Cardiac septum (tissue), 1 donor: ENCODE measurements at regions not wholly inside any gene's neighbourhood (a gene's known extent, or its start where the extent isn't known, plus 50 kb on each side); places are given as distances from the start of the nearest gene placed in this dataset.

Experiments used
- DNase-seq: peaks from one replicate; pipeline ENCODE4 v3.0.0-alpha.2; 2020; ENCODE audit warnings: low spot score
- intact Hi-C: fragments of 100-400 bp; cut with DNase I; formaldehyde crosslinking; loops from one replicate; pipeline ENCODE4 v1.14.0; 2022
- donor health status: DM: no; HTN: no; CAD: no.

DNA sequence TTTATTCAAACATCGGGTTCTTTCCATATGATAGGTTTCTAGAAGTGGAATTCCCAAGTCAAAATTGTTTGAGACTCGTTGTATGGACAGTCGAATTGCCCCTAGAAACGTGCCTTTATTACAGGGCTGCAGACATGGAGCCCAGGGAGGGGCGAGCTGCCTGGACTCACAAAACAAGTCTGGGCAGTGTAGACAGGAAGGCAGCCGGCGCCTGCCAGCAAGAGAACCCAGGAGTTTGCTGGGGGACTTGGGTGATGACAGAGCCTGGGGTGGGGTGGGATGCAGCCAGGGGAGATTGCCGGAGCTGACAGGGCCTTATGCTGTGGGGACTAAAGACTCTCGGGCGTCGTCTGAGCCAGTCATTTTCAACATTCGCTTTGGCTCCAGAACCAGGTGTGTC is 107.4 kb upstream of the MSX1 start:
- peak; percentile 36 for DNase-seq
- intact Hi-C loops, result no loop called here

DNA sequence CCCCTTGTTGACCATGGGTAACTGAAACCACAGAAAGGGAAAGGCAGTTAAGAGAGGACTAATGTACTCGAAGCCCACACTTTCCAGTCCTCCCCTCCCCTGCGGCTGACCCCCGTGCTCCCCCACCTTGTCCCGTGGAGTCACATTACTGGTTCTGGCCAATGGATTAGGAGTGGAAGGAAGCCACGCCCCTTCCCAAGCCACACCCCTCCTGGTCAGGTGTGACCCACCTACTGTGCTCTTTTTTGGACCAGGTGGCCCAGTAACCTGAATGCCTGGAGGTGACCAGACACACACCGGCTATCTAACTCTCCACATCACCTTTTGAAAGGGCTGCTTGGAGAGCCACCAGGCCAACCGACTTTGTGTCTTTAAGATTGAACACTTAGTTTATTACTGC is 109.3 kb upstream of the MSX1 start:
- intact Hi-C loops, result no loop called here
- no peak for DNase-seq

DNA sequence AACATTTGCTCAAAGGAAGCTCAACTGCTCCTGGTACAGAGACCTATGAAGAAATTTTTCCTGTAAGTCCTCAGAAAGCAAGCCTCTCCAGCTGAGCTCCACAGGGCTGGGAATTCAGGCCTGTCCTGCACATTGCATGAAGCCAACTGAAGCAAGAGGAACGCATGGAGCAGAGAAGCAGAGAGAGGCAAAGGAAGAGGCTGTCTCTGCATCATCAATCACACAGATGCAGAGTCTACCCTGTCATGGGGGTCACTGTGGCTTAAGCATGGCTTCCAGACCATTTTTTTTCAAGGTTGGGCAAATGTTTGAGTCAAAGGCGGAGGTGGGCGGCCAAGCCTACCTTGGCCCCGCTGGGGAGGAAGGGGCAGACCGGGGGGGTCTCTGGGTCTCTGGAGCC is 110.3 kb upstream of the MSX1 start:
- DNase-seq, result no peak
- intact Hi-C loops, result no loop called here

DNA sequence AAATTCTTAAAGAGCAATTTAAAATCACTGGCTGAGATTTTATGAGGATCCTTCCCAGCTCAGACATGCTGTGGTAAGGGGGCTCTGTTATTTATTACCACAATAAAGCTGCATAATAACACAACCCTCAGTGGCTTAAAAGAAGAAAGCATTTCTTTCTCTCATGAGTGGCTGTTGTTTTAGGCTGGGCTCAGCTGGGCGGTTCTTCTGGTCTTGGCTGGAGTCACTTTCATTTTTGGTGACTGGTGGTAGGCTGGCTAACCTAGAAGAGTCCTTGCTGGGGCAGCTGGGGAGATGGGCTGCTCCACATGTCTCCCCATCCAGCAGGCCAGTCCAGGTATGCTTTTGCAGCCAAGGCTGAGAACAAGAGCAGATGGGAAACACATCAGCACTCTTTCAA is 113.0 kb upstream of the MSX1 start:
- intact Hi-C loops, result no loop called here
- DNase-seq, result peak; percentile 10

DNA sequence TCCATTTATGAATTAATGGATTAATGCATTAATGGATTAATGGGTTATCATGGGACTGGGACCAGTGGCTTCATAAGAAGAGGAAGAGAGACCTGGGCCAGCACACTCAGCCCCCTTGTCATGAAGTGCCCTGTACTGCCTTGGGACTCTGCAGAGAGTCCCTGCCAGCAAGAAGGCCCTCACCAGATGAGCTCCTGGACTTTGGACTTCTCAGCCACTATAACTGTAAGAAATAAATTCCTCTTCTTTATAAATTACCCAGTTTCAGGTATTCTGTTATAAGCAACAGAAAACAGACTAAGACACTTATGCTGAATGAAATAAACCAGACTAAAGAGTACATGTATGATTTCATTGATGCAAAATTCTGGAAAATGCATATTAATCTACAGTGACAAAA is 119.4 kb upstream of the MSX1 start:
- intact Hi-C loops, result no loop called here
- DNase-seq, result no peak

DNA sequence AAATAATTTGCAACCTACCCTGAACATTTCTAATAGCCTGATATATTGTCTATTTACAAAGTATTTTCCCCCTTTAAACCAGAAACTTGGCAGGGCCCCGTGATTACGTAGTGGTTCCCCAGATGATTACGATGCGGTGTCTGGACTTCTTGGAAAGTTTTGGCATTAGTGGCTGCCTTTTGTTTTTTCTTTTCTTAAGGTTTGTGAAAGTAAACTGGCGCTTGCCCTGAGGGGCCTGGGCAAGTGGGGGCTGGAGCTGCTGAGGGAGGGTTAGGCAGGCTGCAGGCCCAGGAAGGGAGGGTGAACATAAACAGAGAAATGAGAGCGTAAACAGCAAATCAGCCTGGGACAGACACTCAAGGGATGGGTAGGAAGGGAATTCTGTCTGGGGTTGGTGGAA is 123.6 kb upstream of the MSX1 start:
- DNase-seq, result peak; percentile 7
- intact Hi-C loops, result no loop called here

DNA sequence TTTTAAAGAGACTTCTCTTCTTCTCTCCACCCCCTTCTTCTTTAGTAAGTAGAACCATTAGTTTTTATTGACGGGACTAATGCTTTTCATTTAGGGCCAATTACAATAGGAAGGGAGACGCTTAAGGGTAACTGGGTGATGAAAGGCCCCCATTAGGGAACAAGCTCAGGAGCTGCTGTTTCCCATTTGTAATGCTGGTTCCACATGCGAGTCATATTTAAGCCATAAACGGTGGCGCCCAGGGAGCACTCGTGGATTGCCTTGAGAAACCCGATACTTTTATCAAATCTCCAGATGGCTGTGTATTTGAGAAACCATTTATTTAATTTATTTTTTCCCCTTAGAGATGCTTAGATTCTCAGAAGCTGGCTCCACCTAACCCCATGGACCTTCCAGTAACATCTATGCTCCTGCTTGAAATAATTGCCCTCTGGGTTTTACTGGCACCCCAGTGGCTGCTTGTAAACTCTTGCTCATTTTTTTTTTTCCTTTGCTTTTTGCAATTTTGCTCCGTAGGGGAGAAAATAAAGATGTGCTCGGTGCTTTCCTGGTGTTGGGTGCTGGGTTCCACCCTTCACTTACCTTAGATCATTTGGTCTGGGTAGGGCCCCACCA is 124.2 kb upstream of the MSX1 start:
- peak; percentile 15 for DNase-seq
- intact Hi-C loops, result no loop called here

DNA sequence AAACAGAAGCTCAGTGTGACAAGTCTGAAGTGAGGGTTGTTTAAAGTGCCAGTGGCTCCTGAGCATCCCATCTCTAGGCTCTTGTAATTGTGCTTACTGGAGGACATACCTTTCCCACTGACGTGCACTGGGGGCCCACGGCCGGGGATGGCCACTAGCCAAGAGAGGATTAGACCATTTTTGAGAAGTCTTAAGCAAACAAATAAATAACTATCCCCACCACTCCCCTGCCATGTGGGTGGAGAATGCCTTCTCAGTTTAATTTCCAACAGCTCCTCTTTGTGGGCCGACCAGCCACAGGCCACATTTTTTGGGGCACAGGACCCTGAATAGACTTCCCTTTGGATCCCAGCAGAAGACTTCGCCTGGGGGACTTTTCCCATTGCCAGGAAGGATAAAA is 125.0 kb upstream of the MSX1 start:
- DNase-seq, result peak; percentile 47
- intact Hi-C loops, result no loop called here

DNA sequence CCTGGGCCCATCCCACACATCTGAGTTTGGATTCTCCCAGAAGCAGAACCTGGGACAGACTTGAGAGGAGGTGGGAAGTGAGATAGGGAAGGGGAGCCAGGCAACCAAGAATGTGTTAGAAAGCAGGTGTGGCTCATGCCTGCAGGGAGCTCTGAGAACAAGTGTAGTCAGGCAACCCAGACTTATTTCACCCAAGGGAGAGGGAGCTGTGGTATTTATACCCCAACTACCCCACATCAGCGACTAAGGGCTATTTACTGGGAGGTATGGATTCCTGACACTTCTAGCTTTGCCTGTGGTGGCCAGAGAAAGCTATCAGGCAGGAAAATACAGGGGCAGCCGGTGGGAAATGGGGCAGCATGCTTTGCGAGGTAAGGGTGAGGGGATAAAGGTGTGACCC is 125.8 kb upstream of the MSX1 start:
- intact Hi-C loops, result no loop called here

DNA sequence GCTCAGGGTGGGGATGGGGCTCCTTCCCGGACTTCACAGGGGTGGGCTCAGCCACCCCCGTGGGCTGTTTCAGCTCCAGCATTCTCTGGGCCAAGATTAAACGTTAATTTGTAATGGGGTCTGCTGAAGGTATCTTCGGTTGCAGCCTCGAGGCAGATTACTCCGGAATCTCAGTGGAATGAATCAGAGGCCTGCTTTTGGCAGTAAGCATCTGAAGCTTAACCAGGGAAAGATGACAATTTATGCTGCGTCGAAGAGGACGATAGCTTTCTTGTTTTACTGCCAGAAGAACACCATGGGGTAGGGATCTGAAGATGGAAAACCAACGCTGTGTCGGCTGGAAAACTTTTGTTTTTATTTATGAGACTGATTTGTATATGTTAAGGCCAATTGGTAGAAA is 129.2 kb upstream of the MSX1 start:
- DNase-seq, result no peak
- intact Hi-C loops, result no loop called here

More for the DNA sequence above, 125.8 kb upstream of the MSX1 start:
- DNase-seq, result peak; percentile 14

DNA sequence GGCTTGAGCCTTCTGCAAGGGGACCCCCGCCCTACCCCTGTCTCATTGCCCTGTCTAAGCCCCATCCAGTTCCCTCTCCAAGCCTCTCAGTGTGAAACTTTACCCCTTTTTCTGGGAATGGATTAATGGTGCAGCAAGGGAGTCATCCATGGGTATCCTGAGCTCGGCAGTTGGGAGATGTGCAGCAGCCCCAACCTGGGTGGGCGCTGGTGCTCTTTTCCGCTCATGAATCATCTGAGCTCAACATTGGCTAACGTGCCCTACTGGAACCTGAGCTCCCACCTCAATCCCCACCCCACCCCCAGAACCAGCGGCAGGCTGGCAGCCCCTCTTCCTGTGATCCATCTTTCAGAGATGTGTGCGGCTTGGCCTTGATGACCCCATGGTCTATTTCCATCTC is 130.3 kb upstream of the MSX1 start:
- intact Hi-C loops, result no loop called here
- no peak for DNase-seq

DNA sequence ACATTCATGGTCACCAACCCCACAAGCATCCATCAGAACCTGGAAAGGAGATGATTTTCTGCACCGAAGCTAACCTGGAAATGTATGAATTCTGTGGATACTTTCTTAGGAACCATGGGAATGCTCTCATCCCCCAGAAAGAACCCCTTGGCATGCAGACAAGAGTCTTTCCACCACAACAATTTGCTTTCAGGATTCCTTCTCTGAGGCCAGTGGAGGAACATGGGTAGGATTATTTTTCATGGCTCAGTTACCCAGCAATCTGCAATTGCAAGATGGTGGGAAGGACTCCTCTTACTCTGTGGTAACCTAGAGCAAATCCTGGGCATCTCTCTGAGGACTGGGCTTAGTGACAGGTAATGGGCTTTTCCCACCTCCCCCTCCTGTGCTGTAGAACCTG is 131.9 kb upstream of the MSX1 start:
- intact Hi-C loops, result no loop called here
- no peak for DNase-seq

DNA sequence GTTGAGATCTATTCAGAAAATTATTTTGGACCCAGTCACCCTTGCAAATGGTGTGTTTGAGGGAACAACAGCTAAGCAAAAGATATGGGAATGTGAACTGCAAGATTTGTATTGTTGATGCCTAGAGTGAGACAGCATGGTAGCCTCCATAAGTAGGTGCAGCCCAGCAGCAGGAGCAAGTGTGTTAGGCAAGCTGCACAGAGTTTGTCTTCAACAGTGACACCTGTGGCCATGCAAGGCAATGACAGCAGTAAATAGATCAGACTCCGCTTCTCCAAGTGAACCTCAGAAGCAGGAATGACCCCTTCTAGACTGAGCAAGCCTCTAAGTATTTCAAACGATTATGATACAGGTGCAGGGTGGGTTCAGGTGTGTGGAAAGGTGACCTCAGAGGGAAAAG is 133.4 kb upstream of the MSX1 start:
- intact Hi-C loops, result no loop called here

DNA sequence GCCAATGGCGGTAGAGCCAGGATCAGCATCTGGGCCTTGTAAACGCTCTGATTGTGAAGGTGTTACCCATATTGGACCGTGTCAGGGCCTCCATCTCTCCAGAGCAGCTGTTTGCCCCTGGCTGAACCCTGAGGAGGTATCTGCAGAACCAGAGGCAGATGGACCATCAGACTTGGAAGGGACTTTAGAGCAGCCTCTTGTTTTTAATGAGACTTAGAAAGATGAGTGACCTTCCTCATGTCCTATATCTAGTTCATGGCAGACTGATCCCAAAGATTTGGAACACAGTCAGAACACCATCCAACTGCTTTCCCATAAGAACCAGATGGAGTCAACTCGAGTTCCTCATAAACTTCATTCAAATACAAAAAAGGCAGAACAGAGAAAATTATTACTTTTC is 135.1 kb upstream of the MSX1 start:
- intact Hi-C loops, result no loop called here
- DNase-seq, result no peak

More for the DNA sequence above, 133.4 kb upstream of the MSX1 start:
- DNase-seq, result no peak

DNA sequence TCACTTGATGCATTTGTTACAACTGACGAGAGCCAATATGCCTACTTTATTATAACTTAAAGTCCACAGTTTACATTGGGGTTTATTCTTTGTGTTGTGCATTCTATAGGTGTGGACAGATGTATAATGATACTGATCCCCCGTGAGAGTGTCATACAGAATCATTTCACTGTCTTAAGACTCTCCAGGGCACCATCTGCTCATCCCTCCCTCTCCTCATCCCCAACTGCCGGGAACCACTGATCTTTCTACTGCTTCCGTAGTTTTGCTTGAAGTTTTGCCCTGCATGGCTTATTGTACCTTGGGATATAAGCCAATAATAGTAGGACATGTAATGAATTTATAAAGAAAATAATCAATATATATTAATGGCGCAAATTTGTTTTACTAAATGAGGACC is 137.8 kb upstream of the MSX1 start:
- intact Hi-C loops, result no loop called here
- no peak for DNase-seq

DNA sequence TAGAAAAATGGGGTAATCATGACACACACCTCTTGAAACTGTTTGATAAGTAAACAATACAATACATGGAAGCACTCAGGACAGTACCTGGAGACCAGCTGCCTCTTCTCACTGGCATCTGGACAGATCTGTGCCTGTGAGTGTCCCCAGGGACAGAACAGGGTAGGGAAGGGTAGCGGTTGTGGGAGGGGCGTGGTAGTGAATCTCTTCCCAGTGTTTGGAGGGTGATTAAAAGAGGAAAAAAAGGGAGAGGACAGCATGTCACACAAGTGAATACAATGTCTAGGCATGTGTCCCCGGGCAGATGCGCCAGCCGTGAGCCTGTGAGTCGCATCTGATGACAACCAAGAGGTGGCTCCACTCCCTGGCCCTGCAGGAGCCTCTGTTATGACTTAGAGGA is 138.8 kb upstream of the MSX1 start:
- intact Hi-C loops, result no loop called here
- DNase-seq, result no peak

DNA sequence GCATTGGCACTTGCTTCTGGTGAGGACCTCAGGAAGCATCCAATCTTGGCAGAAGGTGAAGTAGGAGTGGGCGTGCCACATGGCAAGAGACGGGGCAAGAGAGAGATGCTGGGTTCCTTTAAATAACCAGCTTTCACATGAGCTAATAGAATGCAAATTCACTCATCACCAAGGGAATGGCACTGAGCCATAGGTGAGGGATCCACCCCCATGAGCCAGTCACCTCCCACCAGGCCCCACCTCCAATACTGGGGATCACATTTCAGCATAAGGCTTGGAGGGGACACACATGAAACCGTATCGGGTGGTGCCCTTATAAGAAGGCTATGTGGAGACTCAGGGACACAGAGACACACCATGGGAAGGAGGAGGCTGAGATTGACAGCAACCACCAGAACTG is 140.0 kb upstream of the MSX1 start:
- intact Hi-C loops, result no loop called here
- no peak for DNase-seq

DNA sequence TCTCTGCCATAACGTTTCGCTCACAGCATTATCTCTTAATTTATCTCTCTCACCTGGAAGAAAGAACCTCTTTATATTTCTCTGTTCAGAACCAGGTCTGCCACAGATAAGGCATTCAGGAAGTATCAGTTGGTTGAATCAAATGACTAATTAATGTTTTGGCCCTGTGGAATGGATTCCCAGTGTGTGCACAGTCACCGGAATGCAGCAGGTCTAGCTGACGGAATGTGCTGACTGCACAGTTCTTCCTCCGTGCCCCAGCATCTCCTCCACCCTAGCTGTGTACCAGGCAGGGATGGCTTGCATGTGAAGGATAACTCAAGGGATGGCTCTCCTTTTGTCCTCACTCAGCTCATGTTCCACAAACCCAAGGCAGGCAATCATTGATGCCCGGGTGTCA is 141.8 kb upstream of the MSX1 start:
- no peak for DNase-seq
- intact Hi-C loops, result no loop called here

DNA sequence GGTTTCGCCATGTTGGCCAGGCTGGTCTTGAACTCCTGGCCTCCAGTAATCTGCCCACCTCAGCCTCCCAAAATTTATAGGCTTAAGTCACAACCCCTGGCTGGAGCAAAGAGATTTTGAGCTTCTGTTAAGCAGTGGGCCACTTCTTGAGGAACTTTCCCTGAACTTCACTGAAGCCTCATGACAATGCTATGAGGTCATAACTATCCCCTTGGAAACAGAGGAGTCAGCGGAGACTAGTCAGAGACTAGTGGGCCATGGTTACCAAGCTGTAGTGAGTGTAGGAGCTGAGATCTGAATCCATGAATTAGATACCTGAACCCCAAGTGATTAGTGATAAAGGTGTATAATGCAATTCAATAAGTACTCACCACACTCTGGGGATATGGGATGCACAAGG is 145.1 kb upstream of the MSX1 start:
- intact Hi-C loops, result no loop called here
- DNase-seq, result no peak

DNA sequence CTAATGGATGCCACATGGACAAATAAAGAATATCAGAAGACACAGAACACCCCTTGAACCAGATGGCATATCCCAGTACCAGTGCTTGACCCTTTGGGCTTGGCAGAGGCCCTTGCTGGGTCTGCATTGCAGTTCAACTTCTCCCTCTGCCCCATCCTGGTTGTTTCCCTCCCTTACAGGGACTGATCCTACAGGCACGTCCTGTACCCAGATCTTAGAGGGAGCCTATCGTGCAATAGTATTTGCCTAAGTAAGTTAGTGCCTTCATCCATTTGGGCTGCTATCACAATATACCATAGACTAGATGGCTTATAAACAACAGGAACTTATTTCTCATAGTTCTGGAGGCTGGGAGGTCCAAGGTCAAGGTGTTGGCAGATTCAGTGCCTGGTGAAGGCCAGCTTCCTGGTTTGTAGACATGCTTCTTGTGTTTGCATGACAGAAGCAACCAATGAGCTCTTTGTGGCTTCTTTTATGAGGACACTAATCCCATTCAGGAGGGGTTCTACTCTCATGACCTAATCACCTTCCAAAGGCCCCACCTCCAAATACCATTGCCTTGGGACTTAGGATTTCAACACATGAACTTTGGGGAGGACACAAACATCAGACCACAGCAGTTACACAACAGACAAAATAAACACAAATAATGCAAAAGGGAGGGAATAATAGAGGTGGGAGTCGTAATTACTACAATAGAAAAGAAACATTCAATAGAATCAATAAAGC is 146.5 kb upstream of the MSX1 start:
- no peak for DNase-seq
- intact Hi-C loops, result no loop called here

DNA sequence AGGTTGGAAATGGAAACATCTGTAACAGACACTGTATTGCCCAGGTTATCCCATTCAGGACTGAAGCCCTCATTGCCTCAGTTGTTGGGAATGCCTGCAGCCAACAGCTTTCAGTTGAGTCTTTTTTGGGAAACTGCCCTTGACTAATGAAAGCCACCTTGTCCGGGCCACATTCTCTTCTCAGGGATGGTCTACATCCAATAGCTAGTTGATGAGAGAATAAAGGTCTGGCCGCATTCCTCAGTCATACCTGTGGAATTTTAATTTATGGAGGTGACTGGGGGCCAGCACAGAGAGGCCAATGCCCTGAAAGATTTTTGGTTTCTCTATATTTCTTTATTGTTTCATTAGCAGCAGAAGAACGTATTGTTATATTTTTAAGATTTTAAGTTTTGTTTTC is 147.6 kb upstream of the MSX1 start:
- intact Hi-C loops, result no loop called here
- peak; percentile 10 for DNase-seq

DNA sequence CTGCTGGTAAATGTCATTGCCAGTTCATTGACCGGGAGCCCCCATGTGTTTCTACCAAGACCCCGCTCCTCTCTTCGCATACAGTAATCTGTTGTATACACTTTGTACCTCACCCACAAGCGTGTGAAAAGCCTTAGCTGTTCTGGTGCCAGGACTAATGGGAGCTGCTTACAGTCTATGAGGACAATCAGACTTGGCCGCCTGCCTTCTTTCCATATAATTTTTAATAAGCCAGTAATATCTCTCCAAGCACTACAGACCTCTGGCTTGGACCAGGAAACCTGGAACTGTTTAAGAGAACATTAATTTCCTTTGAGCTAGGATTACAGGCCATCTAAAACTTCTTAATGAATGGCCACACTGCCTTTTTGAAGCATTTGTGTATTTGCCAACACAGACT is 149.7 kb upstream of the MSX1 start:
- intact Hi-C loops, result no loop called here
- DNase-seq, result peak; percentile 24
